CMK (cell line): ENCODE measurements at regions not wholly inside any gene's neighbourhood (a gene's known extent, or its start where the extent isn't known, plus 50 kb on each side); places are given as distances from the start of the nearest gene placed in this dataset.
"Not testable (repeated sequence)": the region's sequence is repeated elsewhere in the genome, so short reads cannot be mapped to it uniquely, and the experiment has no call there.

Experiments
- DNase-seq: peaks from one replicate; pipeline ENCODE4 v3.0.0-alpha.2; 2010; ENCODE audit warnings: low read depth

DNA sequence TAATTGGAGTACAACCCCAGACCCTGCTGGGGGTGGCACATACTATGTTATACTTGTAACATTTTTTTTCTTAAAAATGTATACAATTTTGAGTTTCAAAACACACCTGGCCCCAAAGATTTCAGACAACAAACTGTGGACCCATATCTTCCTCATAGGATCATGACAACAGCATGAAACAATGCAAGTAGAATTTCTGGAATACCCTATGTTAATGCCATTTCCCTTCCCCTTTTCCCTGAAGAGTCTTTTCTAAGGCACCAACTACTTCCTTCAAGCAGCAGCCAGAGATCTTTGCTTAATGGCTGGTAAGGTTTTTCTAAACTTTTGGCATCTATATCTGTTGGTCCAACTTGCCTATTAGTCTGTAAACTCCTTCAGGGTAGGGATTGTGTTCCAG, 99.9 kb upstream of the SERBP1 start:
- DNase-seq = no peak

DNA sequence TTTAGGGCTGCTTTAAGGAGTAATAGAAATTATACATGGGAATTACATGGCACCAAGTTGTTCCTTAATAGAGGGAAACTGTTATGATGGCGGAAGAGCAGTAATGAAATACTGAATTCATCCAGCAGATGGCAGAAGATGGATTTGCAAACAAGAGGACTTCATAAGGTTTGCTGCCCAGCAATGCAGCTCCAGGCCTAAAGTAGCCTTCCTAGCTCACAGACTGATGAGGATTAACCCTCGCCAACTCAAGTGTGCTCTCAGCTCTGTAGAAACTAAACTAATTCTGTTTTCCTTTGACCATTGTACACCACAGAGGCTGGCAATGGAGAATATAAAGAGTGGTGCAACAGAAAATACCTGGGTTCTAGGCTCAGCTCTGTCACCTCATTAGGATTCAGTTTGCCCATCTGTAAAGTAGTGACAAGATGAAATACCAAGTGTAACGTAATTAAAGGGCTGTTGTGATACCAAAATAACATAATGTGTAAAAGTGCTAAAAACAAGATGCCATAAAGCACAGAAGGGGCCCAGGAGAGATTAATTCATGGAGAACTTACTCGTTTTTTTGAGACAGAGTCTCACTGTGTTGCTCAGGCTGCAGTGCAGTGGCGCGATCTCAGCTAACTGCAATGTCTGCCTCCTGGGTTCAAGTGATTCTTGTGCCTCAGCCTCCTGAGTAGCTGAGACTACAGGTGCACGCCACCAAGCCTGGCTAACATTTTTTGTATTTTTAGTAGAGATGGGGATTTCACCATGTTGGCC, 102.4 kb upstream of the SERBP1 start:
- DNase-seq = peak; percentile 45

DNA sequence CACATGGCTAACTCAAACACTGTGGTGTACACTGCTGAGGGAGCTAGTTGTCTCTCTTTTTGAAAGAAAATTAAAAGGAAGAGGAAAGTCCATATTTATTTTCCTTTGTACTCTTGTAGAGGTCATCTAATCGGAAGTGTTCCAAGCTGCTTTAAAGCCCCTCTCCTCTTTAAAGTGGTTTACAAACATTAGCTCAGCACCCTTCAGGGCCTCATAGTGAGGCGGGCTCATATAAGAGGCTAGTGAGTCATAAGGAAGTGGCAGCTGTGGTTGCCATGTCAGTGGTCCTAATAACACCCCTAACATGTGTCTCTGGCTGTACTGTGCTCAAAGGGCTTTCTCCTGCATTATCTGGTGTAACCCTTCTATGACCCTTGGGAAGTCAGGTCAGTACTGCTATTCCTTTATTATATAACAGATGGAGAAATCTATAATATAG, 104.4 kb upstream of the SERBP1 start:
- DNase-seq = no peak

DNA sequence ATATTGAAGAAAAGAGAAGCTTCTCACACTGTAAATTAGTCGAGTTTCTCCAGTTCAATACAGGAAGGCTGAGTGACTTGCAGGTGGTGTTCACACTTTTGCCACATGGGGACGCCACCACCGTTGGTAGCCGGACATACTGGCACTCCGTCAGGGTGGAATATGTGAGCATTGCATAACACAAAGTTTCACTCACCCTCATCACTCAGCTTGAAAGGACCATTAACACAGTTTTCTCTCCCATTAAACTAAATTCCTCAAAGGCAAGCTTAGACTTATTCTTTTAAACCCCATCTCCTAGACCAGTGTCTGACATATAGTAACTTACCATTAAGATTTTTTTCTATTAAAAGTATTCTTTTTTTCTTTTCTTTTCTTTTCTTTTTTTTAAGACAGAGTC, 105.3 kb upstream of the SERBP1 start:
- peak; percentile 42 for DNase-seq

DNA sequence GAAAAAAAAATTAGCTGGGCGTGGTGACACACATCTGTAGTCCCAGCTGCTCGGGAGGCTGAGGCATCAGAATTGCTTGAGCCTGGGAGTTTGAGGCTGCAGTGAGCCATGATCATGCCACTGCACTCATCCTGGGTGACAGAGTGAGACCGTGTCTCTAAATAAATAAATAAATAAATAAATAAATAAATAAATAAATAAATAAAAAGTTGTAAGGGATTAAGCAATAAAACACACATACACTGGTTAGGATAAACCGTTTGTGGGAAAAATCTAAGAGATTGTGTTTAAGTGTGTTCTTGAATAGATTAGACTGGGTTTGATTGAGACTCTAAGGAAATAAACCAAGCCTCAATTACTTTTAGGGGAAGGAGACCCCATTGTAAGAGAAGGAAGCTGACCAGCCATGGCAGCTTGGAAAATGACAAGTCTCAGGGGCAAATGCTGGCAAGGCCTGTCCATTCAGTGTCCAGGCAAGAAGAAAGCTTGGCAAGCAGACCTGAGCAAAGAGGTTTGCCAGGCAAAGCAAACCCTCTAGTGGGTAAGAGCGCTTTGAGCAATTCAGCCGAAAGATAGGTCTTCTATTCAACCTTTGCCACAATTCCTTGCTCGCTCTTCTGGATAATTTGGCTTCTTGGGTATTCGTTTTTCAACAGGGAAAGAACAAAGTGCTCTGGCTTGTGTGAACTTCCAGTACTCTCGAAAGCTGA, 106.9 kb upstream of the SERBP1 start:
- DNase-seq = no peak

DNA sequence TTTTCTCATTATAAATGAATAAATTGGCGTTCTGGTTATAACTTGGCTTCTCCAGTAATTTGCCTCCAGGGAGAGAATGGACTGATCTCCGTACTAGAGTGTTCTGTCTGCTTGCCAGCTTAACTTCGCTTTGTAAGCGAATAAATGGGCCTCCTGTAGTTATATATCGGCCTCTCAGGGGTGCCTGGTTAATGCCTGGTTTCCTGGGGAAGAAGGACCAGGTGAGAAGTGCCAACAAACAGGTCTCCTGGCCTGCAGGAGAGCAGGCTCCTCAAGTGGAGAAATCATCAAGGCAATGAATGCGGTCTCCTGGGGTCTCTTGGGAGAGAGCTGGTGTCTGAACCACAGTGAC, 107.4 kb upstream of the SERBP1 start:
- no peak for DNase-seq

DNA sequence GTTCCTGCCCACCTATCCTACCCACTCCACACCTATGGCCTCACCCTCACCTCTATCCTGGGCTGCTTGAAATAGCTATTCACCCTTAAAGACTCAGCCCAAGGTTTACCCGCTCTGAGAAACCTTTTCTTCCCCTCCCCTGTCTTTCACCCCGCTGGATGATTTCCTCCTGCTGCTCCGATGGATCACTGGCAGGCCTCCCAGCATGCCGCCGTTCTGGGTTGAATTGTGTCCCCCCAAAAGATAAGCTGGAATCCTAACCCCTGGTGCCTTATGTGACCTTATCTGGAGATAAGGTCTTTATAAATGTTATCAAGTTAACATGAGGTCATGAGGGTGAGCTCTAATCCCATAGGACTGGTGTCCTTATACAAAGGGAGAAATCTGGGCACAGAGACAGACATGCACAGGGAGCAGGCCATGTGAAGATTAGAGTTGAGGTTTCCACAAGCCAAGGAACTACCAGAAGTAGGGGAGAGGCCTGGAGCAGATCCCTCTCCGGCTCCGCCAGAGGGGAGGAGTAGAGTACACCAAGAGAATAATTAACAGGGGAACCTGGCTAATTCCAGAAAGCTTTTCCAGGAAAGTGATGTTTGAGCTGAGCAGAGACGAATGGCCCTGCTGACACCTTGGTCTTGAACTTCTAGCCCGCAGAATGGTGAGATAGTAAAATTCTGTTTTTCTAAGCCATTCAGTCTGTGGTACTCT, 110.0 kb upstream of the SERBP1 start:
- no peak for DNase-seq

DNA sequence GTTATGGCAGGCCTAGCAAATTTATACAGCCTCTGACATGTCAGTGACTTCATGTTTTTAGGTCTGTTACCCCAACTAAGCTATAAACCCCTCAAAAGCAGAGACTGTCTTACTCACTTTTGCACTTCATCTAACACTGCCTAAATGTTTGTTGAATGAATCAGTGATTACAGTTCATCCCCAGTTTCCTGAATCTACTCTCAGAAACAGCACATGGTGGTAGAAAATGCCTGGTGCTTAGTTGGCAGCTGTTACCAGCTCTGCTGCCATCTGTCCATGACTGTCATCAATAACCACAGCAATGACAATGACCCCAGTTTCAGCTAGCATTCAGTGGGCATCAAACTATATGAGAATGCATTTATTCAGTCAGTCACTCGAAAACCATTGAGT, 110.5 kb upstream of the SERBP1 start:
- no peak for DNase-seq

DNA sequence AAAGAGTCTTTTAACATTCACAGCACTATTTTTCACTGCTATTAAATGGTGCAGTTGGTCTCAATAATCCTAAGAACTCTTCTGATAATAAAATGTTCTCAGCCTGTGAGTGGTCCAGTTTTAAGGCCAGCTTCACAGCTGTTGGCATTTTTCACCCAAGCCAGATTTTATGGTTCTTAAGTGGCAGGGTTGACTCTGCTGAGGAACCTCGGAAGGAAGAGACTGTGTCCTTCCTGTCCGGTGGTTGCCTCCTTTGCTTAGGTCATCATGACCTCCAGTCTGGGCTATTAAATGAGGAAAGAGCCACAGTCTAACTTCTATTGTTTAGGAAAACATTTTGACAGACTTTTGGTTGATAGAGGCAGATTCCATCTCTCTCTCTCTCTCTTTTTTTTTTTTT, 112.5 kb upstream of the SERBP1 start:
- no peak for DNase-seq

DNA sequence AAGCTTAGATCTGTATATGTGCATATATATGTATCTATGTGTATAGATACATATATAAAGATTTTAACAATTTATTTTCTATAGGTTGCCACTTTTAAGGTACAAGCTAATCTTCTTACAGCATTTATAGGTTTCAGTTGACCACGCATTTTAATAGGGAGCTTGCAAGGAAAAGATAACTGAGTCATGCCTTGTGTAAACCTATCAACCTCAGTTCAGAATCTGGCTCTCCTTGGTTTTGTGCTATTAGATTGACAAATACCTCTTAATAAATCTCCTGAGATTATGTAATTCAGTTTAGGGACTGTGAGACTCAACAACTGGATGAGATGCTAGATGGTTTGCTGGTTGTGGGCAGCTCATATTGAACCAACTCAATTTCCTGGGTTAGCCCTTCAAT, 114.7 kb upstream of the SERBP1 start:
- no peak for DNase-seq

DNA sequence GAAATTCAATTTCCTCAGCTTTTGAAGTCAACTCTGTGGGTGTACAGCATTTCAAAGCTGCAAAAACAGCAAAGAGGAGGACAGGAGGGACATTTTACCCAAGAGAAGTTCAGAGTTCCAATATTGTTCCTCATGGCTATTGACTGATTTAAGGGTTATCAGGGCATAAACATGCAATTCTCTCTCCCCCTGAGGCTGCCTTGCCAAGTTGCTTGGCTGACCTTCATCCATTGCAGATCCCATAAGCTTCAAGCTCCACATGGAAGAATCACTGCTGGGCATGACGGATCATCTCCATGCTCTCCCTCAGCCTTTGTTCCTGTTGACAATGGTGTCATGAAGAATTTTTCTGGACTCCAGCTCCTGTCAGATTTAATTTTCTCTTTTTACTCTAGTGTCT, 115.2 kb upstream of the SERBP1 start:
- no peak for DNase-seq

DNA sequence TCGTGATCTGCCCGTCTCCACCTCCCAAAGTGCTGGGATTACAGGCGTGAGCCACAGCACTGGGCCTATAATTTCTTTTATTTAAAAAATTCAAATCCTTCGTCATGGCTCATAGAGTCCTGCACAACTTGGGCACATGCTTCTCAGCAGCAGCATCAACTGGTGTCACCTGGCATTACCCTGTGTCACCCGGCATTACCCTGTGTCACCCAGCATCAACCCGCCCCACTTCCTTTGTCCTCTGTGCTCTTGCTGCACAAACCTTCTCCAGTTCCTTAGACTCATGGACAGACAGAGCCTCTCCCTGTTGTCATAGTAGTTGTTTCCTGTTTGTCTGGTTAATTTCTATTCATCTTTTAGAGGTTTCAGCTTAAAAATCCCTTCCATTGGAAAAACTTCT, 121.2 kb upstream of the SERBP1 start:
- no peak for DNase-seq

DNA sequence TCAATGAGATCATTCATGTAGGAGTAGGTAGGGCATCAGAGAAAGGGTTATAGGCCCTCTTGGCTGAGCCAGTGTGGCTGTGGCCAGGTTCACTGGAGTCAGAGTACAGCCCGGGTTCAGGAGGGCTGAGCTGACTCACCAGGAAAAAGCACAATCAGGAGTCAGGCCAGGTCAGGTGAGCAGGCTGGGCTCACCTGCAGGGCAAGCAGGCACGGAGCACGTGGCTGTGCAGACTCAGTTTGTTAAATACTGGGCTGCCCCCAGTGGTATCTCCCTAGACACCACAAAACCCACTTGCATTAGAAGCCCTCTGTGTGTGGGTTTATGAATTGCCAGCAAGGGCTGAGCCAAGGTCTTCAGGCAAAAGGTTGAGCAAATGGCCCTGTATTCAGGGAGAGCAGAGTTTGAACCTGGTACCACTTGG, 122.1 kb upstream of the SERBP1 start:
- no peak for DNase-seq

DNA sequence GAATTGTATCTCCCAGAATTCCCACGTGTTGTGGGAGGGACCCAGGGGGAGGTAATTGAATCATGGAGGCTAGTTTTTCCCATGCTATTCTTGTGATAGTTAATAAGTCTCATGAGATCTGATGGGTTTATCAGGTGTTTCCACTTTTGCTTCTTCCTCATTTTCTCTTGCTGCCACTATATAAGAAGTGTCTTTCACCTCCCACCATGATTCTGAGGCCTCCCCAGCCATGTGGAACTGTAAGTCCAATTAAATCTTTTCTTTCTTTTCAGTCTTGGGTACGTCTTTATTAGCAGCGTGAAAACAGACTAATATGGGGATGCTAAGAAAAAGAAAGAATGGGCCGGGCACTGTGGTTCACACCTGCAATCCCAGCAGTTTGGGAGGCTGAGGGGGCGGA, 124.0 kb upstream of the SERBP1 start:
- not testable (repeated sequence) for DNase-seq

DNA sequence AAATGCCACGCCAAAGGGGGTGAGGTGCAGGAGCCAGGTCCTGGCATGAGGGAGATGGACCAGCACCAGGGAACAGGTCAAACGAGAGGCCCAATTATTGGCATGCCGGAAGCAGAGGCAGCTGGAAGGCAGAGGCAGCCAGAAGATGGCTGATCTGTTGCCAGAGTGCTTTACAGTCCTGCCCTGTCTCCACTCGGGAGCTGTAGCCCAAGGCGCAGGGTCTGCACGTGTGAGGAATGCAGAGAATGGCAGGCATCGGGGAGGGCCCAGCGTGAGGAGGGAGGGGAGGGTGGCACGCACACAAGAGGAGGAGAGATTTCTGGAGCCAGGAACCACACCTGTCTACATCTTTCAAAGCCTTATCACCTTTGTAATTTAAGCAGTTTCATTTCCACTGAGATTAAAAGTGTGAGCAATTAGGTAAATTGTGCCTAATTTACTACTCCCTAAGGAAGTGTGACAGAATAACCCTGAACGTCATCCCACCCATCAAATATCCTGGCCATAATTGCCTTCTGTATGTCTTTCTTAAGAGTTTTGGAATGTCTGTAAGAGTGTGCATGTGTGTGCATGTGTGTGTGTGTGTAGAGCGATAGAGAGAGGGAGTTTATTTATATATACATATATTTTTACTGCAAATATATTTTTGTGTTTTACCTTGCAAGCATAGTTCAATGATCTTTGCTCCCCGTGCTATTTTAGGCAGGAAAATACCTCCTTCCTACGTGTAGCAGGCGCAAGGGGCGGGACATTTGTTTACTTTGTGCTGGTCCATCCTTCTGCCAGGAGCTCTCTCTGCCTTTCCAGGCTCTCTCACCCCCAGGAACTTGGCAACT, 125.5 kb upstream of the SERBP1 start:
- DNase-seq = no peak

DNA sequence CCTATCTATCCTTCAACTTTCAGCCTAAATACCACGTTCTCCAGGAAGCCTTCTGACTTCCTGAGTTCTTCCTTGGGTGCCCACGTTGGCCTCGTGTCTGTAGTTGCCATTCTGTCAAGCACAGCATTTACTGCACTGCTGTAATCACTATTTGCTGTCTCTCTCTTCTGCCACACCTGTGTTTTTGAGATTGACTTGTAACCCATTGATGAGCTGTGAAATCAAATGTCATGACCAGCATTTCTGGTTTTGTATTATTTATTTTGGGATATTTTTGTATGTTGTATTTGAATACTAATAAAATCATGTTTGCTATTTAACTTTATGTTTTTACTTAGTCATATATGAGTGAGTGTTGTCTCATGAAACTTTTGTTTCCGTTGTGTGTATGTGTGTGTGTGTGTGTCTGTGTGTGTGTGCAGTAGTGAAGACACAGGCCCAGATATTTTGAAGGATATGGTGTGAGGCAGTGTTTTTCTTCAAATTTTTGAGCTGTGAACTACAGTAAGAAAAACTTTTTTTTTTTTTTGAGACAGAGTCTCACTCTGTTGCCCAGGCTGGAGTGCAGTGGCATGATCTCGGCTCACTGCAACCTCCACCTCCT, 126.2 kb upstream of the SERBP1 start:
- DNase-seq = no peak

DNA sequence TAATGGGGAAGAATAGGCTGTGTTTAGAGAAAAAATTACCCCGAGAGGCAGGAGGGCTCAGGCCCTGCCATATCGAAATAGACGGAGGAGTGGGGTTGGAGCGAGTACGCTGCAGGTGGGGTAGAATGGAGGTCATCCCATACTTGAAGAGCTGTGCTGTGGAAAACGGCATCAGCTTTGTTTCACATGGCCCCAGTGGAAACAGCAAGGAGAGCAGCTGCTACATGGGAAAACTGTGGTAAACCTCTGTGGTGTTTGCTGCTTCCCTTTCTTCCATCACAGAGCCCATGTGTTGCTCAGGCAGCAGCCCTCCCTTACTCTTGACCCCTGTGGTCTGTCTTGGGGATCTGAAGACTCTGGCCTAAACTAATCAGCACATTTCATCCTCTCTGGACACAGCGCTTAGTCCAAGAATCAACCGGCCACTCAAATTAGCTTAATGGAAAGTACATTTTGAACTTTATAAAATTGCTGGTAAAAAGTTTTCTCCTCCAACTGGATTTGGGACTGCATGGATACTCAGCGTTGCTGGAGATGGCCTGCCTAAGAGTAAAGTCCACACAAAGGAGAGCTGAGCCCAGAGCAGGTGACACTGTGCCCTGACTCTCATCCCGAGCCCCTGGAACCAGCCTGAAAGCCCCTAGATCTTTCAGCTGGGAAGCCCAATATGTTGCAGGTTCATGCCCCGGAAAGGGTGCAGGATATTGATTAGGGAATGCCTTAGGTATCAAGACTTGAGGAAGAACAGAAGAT, 127.1 kb upstream of the GADD45A start:
- peak; percentile 68 for DNase-seq

DNA sequence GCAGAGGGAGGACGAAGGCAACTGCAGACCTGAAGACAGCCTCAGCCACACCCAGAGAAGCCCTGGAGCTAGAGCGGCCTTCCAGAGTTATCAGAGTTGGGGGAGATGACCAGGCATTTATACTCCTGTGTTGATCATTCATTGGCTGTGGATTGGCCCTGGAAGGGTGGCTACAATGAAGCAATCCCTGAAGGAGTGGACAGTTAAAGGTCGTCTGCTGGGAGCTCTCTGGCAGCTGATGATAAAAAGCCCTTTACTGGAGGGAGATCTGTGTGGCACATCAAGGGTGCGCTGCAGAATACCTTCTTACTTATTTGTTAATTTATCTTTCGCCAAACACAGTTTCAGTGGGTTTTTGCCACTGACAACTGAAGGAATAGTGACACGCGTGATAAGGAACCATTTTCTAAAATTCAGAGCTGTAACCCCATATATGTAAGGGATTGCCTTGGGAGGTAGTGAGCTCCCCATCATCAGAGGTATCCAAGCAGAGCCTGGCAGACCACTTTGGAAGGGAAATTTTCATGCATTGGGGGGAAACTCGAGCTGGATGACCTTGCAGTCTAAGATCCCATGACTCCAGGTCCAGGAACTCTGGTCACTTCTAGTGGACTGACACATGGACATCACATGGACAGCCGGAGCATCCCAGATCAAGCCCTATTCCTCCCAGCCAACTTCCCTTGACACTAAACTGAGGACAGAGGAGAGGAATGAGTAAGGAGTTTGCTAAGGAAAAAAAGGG, 126.4 kb upstream of the GADD45A start:
- no peak for DNase-seq

DNA sequence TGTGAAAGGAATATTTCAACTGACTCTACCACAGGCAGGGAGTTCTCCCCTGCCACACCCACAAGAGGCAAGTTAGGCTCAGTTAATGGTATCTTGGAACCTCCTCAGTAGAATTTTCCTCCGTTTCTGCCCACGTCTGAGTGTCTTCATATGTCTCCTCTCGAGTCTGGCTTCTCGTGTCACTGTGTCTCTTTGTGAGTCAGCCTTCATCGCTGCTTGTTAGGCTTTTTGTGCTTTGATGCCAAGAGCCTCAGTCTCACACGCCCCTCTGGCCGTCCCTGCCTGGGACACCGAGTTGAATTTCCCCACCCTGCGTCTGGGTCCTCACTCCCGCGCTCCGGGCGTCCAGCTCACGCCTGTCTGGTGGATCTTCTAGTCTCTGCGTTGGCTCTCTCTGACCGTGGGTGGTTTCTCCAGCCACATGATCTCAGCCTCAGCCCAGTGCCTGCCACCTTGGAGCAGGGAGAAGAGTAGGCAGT, 125.7 kb upstream of the GADD45A start:
- no peak for DNase-seq

DNA sequence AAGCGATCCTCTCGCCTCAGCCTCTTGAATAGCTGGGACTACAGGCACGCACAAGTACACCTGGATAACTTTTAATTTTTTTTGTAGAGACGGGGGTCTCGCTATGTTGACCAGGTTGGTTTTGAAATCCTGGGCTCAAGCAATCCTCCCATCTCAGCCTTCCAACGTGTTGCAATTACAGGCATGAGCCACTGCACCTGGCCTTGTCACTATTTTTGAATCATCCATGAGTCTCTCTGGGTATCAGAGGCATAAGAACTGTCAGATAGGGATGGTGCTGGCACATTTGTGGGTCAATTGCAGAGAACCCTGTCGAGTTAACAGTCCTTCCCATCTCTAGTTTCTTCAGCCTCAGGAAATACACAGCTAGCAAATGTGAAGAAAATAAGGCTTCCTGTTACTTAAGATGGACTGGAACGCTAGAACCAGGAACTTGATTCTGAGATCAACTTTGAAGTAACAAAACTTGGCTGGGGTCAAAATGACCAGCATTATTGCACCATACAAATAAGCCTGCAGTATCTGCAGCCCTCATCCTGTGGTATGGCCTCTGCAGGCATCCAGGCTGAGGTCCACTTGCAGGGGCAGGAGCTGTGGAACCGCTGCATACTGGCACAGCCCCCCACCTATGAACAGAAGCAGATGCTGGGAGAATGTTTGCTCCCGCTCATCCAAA, 124.3 kb upstream of the GADD45A start:
- no peak for DNase-seq
